GM12801 (cell line): ENCODE measurements at regions not wholly inside any gene's neighbourhood (a gene's known extent, or its start where the extent isn't known, plus 50 kb on each side); places are given as distances from the start of the nearest gene placed in this dataset.

Experiments used
- CTCF ChIP-seq: IDR thresholded peaks from one replicate; pipeline ENCODE4 v1.5.1; 2011; ENCODE audit warnings: control low read depth; ENCODE audit not compliant: insufficient read length; ENCODE audit errors: extremely low read depth

DNA sequence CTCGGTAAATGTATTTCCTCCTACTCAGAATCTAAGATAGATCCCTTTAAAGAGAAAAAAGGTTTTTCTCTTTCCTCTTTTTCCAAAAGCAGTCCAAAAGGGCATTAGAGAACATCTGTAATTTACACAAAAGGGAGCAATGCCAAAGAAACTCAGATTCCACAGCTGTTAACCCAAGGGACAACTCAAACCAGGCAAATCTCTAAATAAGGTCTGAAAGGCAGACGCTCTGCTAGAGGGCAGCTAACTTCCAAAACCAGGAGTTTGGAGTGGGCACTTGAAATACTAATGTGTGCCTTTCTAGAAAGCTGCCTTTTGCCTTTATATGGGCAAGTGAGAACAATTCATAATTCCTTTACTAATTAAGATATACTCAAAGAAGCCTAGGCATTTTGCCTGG, 435.7 kb downstream of the ZFHX3 start:
- no peak for TF ChIP-seq CTCF

DNA sequence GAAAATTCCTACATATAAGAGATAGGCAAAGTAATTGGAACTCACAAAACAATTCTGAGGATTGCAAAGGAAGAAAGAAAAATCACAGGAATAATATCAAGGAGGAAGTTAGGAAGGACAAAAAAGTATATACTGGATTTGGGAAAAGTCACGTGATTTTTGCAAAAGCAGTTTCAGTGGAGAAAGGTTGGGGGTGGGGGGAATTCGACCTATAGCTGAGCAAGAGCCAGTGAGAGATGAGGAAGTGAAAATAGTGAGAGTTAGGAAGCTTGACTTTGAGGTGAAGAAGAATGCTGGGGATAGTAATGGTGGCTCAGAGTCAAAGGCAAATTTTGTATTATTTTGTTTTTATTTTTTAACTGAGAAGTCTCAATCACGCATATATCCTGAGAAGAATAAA, 438.0 kb upstream of the PMFBP1 start:
- TF ChIP-seq CTCF, result no peak

GRCh38 chr16:72609066-72609465, 437.1 kb upstream of the PMFBP1 start:
- TF ChIP-seq CTCF, result no peak

DNA sequence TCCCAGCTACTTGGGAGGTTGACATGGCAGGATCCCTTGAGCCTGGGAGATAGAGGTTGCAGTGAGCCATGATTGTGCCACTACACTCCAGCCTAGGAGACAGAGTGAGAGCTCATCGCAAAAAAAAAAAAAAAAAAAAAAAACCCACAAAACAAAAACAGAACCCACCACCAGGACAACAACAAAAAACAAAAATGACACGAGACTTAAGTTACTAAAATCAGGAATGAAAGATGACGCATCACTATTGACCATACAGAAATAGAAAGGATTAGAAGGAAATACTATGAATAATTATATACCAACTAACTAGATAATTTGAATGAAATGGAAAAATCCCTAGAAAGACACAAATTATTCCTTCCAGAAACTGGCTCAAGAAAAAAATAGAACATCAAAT, 432.4 kb upstream of the PMFBP1 start:
- TF ChIP-seq CTCF, result no peak

GRCh38 chr16:72602499-72602898, 430.5 kb upstream of the PMFBP1 start:
- no peak for TF ChIP-seq CTCF

DNA sequence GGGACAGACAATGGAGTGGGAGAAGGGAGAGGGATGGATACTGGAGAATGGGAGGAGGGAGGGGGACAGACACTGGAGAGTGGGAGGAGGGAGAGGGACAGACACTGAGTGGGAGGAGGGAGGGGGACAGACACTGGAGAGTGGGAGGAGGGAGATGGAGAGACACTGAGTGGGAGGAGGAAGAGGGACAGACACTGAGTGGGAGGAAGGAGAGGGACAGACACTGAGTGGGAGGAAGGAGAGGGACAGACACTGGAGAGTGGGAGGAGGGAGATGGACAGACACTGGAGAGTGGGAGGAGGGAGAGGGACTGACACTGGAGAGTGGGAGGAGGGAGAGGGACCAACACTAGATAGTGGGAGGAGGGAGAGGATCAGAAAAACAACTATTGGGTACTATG, 426.7 kb upstream of the PMFBP1 start:
- no peak for TF ChIP-seq CTCF

- no peak for TF ChIP-seq CTCF
Observed at GRCh38 chr16:72597938-72598337, 426.0 kb upstream of the PMFBP1 start.

- no peak for TF ChIP-seq CTCF
Observed at GRCh38 chr16:72596373-72596772, 424.4 kb upstream of the PMFBP1 start.
